CD4-positive, alpha-beta T cell treated with Interleukin-15 for 4 hours (primary cell): ENCODE measurements at regions not wholly inside any gene's neighbourhood (a gene's known extent, or its start where the extent isn't known, plus 50 kb on each side); places are given as distances from the start of the nearest gene placed in this dataset.
"Not testable (repeated sequence)": the region's sequence is repeated elsewhere in the genome, so short reads cannot be mapped to it uniquely, and the experiment has no call there.

ENCODE experiments used
- DNase-seq: peaks from one replicate; pipeline ENCODE4 v3.0.0-alpha.2; 2020; ENCODE audit warnings: low spot score

- no peak for DNase-seq
Observed at GRCh38 chr16:47907109-47907508, 248.7 kb downstream of the ABCC12 start.

DNA sequence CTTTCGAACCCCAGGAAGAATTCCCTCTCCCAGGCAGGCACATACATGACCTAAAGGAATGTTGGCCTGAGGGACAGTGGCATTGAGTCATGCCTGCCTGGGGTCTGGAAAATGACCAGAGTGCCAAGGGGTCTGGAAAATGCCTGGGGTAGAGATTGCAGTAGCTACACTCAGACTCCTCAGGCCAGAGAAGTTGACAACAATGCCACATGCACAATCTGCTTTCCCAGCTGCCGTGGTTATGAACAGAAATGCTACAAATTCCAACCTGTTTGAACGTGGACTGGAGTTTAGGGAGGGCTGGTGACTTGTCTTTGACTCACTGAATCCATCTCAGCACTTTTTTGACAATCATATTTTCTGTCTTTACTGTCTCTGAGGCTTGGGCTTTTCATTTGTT lies 250.0 kb downstream of the ABCC12 start:
- DNase-seq = no peak

- no peak for DNase-seq
Observed at GRCh38 chr16:47904691-47905090, 251.1 kb downstream of the ABCC12 start.

- no peak for DNase-seq
Observed at GRCh38 chr16:47903470-47903869, 252.3 kb downstream of the ABCC12 start.

GRCh38 chr16:47897105-47897504 lies 258.7 kb downstream of the ABCC12 start:
- not testable (repeated sequence) for DNase-seq

GRCh38 chr16:47895146-47895545 lies 260.6 kb downstream of the ABCC12 start:
- DNase-seq = no peak

DNA sequence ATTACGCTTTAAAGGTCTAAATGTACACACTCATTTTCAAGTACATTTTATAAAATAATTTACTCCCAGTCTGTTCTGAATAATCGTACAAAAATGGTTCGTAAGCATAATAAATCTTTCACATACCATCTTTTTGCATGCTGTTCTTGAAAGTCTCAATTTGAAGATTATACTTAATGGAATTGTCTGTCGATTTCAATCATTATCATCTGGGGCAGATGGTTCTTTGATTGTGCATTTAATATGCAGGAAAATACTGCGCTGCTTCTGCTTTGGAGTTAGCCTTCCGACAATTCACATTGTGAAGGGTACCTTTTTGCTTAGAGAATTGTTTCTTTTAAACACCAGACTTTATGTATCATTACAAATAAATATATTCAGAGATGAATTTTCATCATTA lies 262.8 kb downstream of the ABCC12 start:
- no peak for DNase-seq

DNA sequence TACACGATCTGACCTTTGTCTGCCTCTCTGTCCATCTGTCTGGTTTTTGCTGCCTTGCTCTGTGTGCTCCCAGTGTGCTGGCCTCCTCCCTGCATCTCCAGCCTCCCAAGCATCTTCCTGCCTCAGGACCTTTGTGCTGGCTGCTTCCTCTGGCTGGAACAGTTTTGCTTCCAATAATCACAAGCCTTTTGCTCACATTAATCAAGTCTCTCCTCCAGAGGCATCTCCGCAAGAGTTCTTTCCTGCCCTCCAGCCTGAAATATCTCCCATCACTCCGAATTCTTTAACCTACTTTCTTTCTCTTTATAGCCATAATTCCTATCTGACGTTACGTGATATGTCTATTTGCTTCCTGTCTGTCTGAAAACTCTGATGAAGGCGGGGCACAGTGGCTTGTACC lies 267.1 kb downstream of the ABCC12 start:
- no peak for DNase-seq

DNA sequence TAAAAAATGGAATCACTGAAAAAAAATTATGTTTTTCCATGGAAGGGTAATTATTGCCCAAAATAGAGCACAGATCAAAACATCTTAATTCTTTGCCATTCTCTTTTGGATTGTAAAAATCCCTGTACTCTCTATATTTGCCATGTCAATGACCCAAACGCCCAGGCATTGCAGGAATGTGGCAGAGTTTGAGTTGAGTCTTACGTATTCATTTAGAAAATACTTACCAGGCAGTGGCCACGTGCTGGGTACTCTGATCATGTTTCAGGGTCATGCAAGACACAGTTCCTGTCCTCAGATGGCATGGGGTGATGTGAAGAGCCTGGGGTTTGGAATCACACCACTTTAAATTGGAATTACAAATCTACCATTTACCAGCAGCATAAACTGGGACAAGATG lies 267.7 kb downstream of the ABCC12 start:
- DNase-seq = no peak

DNA sequence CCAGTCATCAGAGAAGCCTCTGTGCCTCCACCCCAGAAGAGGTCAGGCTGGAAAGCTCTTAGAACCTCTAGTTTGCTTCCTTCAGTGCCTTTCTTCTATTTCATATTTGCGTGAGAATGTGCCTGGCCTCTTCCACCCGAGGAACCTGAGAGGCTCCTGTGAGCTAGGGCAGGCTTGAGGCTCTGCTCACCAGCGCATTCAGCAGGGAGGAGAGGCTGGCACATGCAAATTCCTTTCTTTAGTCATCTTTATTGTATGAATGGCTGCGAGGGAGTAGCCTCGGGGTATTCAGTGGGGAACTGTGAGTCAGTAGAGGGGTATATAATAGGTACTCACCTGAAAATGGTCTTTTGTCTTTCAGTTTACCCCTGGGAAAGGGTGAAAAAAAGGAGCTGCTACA lies 268.3 kb downstream of the ABCC12 start:
- DNase-seq = no peak

GRCh38 chr16:47886631-47887415 lies 269.0 kb downstream of the ABCC12 start:
- no peak for DNase-seq

DNA sequence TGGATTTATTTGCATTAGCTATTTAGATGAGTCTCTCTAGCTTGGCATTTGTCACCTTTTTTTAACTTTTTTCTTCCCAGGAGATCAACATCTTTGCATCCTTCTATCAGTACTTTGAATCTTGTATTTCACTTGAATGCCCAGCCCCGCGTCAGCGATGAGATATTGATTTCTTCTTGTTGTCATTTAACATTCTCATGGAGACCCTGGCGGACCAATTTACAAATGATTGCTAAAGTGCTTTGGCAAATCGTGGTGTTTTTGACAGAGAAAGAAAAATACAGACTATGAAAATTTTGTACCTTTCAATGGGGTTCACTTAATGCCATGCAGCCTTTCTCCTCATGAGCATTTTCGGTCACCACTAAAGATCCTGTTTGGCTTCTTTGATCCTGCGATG lies 269.7 kb downstream of the ABCC12 start:
- DNase-seq = no peak

GRCh38 chr16:47885489-47885888 lies 270.3 kb downstream of the ABCC12 start:
- DNase-seq = no peak

- DNase-seq = no peak
Observed at GRCh38 chr16:47884116-47884725, 271.6 kb downstream of the ABCC12 start.

DNA sequence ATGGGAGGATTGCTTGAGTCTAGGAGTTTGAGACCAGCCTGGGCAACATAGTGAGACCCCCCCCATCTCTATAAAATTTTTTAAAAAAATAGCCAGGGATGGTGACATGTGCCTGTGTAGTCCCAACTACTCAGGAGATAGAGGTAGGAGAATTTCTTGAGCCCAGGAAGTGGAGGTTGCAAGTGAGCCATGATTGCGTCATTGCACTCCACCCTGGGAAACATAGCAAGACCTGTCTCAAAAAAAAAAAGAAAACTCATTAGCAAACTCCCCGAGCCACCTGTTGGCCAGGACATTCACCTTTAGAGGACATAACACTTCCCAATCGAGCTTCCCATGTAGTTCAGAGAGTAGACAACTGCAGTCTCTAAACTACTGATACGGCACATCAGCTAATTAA lies 274.2 kb downstream of the ABCC12 start:
- no peak for DNase-seq

DNA sequence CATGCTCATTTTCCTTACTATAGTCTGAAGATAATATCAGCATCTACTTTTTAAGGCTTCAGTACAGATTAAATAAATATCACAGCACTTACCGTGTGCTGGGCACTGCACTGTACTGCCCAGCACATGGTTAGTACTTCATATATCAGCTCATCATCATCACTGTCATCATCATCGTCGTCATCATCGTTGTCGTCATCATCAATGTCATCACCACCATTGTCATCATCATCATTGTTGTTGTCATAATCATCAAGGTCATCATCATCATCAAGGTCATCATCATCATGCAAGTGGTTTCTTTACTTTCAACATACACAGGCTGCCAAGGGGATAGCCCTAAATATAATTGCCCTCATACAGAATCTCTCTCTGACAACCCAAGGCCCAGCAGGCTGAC lies 275.1 kb downstream of the ABCC12 start:
- DNase-seq = no peak

- DNase-seq = no peak
Observed at GRCh38 chr16:47877166-47877565, 278.6 kb downstream of the ABCC12 start.

DNA sequence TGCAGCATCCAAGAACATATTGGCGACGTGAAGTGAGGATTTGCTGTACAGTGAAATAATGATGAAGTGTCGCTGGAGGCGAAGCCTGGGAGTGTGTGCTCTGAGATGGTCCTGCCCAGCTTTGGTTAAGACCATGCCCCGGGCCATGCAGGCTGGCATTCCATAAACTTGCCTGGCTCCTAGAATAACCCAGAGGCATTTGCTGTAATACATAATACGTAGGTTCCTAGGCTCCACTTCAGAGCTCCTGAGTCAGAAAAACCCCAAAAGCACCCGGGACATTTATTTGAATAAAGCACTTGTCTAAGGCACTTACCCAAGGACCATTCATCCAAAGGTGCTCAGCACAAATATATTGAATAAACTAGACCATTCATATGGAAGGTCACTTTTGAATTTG lies 279.3 kb downstream of the ABCC12 start:
- DNase-seq = no peak

DNA sequence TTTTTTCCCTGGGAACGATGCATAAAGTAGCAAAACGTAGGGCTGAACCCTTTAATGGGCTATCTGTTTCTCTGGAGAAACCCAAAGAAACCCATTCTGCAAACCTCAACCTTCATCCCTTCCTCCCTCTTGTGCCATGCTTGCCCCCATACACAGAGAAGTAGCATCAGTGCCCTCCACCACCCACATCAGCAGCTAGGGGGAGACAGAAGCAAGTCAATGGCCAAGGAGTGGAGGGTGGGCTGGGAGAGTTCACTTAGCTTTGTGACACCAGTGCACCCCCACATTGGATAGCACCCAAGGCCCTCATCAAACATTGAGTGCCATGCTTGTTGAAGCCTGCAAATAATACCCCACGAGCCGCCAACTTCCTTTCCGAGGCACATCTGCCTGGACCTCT lies 282.4 kb downstream of the ABCC12 start:
- DNase-seq = no peak

DNA sequence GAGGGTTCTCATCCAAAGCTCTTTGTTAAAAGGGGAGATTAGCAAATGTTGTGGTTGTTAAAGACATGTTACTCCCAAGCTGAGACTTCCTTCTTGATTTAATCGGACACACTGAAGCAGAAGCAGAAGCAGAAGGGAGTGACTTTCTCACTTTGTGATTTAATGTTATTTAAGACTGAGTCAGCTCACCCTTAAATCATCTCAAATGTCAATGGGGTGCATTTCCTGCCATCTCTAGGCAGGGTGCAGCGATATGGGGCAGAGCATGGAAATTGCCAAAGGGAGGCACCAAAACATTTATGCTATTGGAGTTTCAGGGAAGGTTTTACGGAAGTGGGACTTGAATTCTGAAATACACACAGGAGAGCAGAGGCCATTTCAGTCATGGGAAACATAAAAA lies 283.6 kb downstream of the ABCC12 start:
- no peak for DNase-seq

DNA sequence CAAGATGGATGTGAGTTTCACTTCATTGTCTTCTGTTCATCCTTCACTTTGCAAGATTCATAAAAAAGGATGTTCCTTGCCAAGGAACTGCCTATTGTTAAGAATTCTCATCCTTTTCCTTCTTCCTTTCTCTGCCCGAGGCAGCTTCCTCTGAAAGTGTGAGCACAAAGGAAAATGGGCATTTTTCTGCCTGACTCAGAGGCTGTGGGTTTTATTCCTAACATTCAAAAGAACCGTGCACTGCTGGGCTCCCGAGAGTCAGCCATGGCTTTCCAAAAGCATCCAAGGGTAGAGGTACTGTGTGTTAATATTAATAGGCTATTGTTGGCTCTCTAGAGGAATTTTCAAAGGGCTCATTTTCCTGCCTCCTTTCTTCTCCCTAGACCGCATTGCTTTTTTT lies 289.4 kb downstream of the ABCC12 start:
- DNase-seq = no peak

DNA sequence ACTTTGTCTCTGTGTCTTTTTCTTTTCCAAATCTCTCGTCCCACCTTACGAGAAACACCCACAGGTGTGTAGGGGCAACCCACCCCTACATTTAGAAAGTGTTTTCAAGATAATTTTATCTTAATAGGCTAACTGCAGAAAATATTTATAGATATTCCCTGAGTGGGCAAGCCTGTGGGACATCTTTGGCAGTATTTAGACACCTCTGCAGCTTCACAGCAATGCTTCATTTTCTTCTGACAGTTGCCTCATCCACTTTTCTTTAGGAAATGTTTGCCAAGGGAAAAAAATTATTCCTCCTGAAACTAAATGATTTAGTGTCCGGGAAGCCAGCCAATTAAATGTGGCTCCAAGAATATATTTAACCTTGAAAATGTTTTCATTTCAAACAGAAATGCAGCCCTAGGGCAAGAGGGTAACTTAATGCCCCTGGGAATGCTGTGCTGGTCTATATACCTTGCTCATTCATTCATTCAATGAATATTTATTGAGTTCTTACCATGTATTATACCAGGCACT lies 290.4 kb downstream of the ABCC12 start:
- DNase-seq = no peak

- not testable (repeated sequence) for DNase-seq
Observed at GRCh38 chr16:47864262-47864661, 291.5 kb downstream of the ABCC12 start.

DNA sequence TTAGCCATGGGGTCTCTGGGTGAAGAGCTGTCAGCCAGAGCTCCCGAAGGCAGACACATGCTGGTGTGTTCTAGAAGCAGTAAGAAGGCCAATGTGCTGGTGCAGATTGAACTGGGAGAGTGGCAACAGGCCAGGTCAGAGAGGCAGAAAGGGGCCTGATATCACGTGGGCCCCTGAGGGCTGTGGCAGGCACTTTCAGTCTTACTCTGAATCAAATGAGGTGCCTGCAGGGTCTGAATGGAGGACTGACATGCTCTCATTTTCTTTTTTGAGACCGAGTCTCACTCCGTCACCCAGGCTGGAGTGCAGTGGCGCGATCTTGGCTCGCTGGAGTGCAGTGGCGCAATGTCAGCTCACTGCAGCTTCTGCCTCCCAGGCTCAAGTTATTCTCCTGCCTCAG lies 293.8 kb downstream of the ABCC12 start:
- no peak for DNase-seq
